ENCODE measurements at regions not wholly inside any gene's neighbourhood (a gene's known extent, or its start where the extent isn't known, plus 50 kb on each side); places are given as distances from the start of the nearest gene placed in this dataset.

DNA sequence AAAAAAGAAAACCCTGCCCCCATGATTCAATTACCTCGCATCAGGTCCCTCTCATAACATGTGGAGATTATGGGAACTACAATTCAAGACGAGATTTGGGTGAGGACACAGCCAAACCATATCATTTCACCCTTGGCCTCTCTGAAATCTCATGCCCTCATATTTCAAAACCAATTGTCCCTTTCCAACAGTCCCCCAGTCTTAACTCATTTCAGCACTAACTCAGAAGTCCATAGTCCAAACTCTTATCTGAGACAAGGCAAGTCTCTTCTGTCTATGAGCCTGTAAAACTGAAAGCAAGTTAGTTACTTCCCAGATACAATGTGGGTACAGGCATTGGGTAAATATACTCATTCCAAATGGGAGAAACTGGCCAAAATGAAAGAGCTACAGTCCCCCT, 536.1 kb downstream of the MEI4 start:
- TF ChIP-seq, protein P1, sequence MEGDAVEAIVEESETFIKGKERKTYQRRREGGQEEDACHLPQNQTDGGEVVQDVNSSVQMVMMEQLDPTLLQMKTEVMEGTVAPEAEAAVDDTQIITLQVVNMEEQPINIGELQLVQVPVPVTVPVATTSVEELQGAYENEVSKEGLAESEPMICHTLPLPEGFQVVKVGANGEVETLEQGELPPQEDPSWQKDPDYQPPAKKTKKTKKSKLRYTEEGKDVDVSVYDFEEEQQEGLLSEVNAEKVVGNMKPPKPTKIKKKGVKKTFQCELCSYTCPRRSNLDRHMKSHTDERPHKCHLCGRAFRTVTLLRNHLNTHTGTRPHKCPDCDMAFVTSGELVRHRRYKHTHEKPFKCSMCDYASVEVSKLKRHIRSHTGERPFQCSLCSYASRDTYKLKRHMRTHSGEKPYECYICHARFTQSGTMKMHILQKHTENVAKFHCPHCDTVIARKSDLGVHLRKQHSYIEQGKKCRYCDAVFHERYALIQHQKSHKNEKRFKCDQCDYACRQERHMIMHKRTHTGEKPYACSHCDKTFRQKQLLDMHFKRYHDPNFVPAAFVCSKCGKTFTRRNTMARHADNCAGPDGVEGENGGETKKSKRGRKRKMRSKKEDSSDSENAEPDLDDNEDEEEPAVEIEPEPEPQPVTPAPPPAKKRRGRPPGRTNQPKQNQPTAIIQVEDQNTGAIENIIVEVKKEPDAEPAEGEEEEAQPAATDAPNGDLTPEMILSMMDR (conservative IDR thresholded peaks at IDR 0.05; ENCODE audit: low read depth in 2 of 2) = no peak
- TF ChIP-seq CREB1 (CRISPR knock-in tag; IDR thresholded peaks at IDR 0.05; ENCODE audit: low read depth) = no peak
- TF ChIP-seq EZH2phosphoT487 (IDR thresholded peaks at IDR 0.05; ENCODE audit: unreplicated experiment) = no peak
- TF ChIP-seq POLR2AphosphoS5 (IDR thresholded peaks at IDR 0.05; ENCODE audit: low read depth) = no peak
- no peak for TF ChIP-seq EZH2 (IDR thresholded peaks at IDR 0.05; ENCODE audit: low read depth, unreplicated experiment)
- TF ChIP-seq, protein P2, sequence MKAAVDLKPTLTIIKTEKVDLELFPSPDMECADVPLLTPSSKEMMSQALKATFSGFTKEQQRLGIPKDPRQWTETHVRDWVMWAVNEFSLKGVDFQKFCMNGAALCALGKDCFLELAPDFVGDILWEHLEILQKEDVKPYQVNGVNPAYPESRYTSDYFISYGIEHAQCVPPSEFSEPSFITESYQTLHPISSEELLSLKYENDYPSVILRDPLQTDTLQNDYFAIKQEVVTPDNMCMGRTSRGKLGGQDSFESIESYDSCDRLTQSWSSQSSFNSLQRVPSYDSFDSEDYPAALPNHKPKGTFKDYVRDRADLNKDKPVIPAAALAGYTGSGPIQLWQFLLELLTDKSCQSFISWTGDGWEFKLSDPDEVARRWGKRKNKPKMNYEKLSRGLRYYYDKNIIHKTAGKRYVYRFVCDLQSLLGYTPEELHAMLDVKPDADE (IDR thresholded peaks at IDR 0.05) = no peak
- TF ChIP-seq, protein P3, sequence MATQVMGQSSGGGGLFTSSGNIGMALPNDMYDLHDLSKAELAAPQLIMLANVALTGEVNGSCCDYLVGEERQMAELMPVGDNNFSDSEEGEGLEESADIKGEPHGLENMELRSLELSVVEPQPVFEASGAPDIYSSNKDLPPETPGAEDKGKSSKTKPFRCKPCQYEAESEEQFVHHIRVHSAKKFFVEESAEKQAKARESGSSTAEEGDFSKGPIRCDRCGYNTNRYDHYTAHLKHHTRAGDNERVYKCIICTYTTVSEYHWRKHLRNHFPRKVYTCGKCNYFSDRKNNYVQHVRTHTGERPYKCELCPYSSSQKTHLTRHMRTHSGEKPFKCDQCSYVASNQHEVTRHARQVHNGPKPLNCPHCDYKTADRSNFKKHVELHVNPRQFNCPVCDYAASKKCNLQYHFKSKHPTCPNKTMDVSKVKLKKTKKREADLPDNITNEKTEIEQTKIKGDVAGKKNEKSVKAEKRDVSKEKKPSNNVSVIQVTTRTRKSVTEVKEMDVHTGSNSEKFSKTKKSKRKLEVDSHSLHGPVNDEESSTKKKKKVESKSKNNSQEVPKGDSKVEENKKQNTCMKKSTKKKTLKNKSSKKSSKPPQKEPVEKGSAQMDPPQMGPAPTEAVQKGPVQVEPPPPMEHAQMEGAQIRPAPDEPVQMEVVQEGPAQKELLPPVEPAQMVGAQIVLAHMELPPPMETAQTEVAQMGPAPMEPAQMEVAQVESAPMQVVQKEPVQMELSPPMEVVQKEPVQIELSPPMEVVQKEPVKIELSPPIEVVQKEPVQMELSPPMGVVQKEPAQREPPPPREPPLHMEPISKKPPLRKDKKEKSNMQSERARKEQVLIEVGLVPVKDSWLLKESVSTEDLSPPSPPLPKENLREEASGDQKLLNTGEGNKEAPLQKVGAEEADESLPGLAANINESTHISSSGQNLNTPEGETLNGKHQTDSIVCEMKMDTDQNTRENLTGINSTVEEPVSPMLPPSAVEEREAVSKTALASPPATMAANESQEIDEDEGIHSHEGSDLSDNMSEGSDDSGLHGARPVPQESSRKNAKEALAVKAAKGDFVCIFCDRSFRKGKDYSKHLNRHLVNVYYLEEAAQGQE (IDR thresholded peaks at IDR 0.05; ENCODE audit: unreplicated experiment) = no peak

All from GM23338 (cell line).